ENCODE measurements at regions not wholly inside any gene's neighbourhood (a gene's known extent, or its start where the extent isn't known, plus 50 kb on each side); places are given as distances from the start of the nearest gene placed in this dataset.

GRCh38 chr5:142473038-142473437 lies 148.2 kb upstream of the SPRY4 start:
- DNase-seq: no peak

GRCh38 chr5:142472306-142472951 lies 147.6 kb upstream of the SPRY4 start:
- DNase-seq: no peak

GRCh38 chr5:142466195-142466971 lies 141.6 kb upstream of the SPRY4 start:
- no peak for DNase-seq

- no peak for DNase-seq
Observed at GRCh38 chr5:142465476-142465875, 140.7 kb upstream of the SPRY4 start.

GRCh38 chr5:142463904-142464303 lies 139.1 kb upstream of the SPRY4 start:
- no peak for DNase-seq

- DNase-seq: no peak
Observed at GRCh38 chr5:142461028-142461590, 136.3 kb upstream of the SPRY4 start.

GRCh38 chr5:142459209-142459608 lies 134.4 kb upstream of the SPRY4 start:
- DNase-seq: no peak

GRCh38 chr5:142455856-142456255 lies 131.0 kb upstream of the SPRY4 start:
- no peak for DNase-seq

- no peak for DNase-seq
Observed at GRCh38 chr5:142453932-142454331, 129.1 kb upstream of the SPRY4 start.

- no peak for DNase-seq
Observed at GRCh38 chr5:142450419-142450818, 125.6 kb upstream of the SPRY4 start.

- DNase-seq: no peak
Observed at GRCh38 chr5:142447887-142448286, 123.1 kb upstream of the SPRY4 start.

- no peak for DNase-seq
Observed at GRCh38 chr5:142446960-142447279, 122.1 kb upstream of the SPRY4 start.

GRCh38 chr5:142446131-142446959 lies 121.5 kb upstream of the SPRY4 start:
- no peak for DNase-seq

GRCh38 chr5:142445266-142445665 lies 120.4 kb upstream of the SPRY4 start:
- no peak for DNase-seq

- no peak for DNase-seq
Observed at GRCh38 chr5:142441616-142442015, 116.8 kb upstream of the SPRY4 start.

GRCh38 chr5:142439207-142439860 lies 114.5 kb upstream of the SPRY4 start:
- DNase-seq: no peak

- DNase-seq: no peak
Observed at GRCh38 chr5:142438573-142438972, 113.8 kb upstream of the SPRY4 start.

GRCh38 chr5:142437563-142437962 lies 112.7 kb upstream of the SPRY4 start:
- DNase-seq: no peak

GRCh38 chr5:142435410-142436115 lies 110.7 kb upstream of the SPRY4 start:
- no peak for DNase-seq

- no peak for DNase-seq
Observed at GRCh38 chr5:142434322-142434612, 109.4 kb upstream of the SPRY4 start.

GRCh38 chr5:142433526-142434321 lies 108.9 kb upstream of the SPRY4 start:
- DNase-seq: no peak

- DNase-seq: no peak
Observed at GRCh38 chr5:142432961-142433360, 108.1 kb upstream of the SPRY4 start.

Data from midbrain (tissue), 1 donor.